Stimulated activated CD4-positive, alpha-beta T cell treated with anti-CD3 and anti-CD28 coated beads, Interleukin-15, amount 100 ng/mL, for 1 hour (primary cell): ENCODE measurements at regions not wholly inside any gene's neighbourhood (a gene's known extent, or its start where the extent isn't known, plus 50 kb on each side); places are given as distances from the start of the nearest gene placed in this dataset.
"Not testable (repeated sequence)": the region's sequence is repeated elsewhere in the genome, so short reads cannot be mapped to it uniquely, and the experiment has no call there.

Experiments
- DNase-seq, 2 donors: peaks; one replicate each; pipeline ENCODE4 v3.0.0-alpha.2; 2020; ENCODE audit warnings: low read depth in 1 of 2, low spot score in 1 of 2

- no peak for DNase-seq
Measured at GRCh38 chr5:167937635-167937998, 353.8 kb upstream of the WWC1 start.

DNA sequence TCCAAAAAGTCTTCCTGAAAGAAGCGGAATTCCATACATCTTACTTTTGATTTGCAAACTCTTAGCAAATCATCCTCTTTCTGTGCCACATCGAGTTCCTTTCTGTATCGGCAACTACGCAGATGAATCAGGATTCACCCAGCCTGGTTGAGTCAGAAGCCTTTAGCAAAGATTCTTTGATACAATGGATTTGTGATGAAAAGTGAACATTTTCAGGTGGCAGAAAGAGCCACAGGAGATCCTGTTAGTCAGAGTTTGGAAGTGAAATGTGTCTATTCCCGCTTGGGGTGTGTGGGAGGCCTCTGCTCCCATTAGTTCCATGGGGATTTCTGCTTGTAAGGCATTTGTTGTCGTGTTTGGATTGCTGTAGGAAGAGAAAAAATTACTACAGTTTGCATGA, 351.8 kb upstream of the WWC1 start:
- DNase-seq = no peak

DNA sequence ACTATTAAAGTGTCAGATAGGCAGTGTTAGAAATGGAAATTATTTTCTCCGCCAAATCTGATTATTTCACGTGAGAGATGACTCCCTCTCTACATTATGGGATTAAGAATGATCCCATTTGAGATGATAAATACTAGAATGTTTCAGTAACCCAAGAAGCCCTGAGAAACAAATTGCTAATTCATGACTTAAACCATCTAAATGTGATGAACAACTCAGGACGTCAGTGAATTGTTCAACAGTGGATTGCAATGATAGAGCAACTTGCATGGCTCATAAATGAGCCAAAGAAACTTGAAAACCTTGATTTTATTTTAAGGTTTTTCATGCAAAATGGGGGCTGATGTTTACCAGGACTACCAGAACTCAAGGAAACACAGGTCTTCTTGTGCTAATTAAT, 350.5 kb upstream of the WWC1 start:
- DNase-seq = no peak

DNA sequence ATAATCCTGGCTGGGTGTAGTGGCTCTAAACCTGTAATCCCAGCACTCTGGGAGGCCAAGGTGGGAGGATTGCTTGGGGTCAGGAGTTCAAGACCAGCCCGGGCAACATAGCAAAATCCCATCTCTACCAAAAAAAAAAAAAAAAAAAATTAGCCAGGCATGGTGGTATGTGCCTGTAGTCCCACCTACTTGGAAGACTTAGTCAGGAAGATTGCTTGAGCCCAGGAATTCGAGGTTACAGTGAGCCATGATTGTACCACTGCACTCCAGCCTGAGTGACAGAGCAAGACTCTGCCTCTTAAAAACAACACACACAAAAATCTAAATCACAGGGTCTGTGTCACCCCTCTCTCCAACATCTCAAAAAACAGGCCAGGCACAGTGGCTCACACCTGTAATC, 349.9 kb upstream of the WWC1 start:
- not testable (repeated sequence) for DNase-seq

- DNase-seq = no peak
Measured at GRCh38 chr5:167943343-167943742, 348.1 kb upstream of the WWC1 start.

- no peak for DNase-seq
Measured at GRCh38 chr5:167944121-167944852, 347.2 kb upstream of the WWC1 start.

GRCh38 chr5:167945542-167946384, 345.7 kb upstream of the WWC1 start:
- DNase-seq = no peak

GRCh38 chr5:167947306-167947705, 344.1 kb upstream of the WWC1 start:
- no peak for DNase-seq

DNA sequence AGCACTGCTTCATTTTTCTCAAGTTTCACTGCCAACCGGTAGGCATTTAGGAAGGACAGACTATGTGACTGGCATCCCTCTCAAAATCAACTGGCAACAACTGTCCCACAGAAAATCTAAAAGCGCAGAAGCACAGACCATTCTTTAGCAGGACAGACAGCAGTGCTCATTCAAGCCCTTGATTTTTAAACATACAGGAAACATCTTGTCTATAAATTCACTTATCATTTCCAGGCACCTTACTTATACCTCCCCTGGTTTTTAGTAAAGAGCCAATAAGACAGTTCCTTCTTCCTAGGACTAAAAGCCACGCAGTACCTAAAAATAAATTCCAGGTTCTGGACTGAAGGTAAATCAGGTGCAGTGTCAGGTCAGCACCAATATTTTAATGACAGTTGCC, 343.2 kb upstream of the WWC1 start:
- no peak for DNase-seq

- DNase-seq = no peak
Measured at GRCh38 chr5:167949435-167949834, 342.0 kb upstream of the WWC1 start.

- DNase-seq = no peak
Measured at GRCh38 chr5:167950126-167950721, 341.2 kb upstream of the WWC1 start.

GRCh38 chr5:167951116-167951515, 340.3 kb upstream of the WWC1 start:
- no peak for DNase-seq

- DNase-seq = no peak
Measured at GRCh38 chr5:167952278-167952995, 339.0 kb upstream of the WWC1 start.

DNA sequence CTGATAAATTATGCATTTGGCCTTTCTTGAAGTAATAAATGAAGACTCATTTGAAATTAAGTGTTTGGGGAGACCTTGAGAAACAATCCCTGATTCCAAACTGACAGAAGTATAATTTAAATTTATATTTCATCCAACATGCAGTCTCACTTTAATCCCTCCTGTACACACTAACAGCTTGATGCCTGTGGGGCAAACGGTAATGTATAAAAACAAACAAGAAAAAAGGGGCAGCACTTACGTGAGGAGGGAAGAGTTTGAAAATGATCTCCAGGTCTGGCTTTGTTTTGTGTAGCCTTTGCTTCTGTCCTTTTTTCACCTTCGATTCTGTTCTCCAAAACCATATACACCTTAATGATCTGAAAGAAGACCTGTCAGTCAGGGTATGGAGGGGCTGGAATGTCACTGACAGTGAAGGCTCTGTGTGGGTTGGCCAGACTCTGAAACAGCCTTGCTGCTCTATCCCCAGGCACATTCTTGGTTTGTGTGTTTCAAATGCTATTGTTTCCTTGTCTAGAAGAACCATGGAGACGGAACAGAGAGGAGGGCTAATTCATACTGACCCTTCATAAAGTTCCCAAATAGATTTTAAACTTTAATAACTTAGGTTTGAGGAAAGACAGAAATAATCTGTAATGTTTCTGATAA, 338.2 kb upstream of the WWC1 start:
- no peak for DNase-seq

DNA sequence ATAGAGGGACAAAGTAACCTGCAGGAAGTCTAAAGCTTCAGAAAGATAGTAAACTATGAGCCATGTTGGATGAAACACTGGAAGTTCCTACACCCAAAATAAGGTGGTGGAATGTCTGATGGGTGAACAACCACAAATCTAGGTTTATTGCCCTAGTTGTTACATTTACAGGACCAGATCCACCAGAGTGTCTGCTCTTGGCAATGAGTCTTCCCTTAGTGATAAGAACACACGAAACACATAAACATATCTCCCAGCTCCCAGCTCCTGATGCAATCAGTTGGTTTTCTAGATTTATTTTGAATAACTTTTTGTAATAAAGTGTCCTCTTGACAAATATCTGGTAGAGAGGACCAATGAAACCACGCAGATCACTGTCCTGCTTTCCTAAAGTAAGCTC, 329.7 kb upstream of the WWC1 start:
- no peak for DNase-seq

DNA sequence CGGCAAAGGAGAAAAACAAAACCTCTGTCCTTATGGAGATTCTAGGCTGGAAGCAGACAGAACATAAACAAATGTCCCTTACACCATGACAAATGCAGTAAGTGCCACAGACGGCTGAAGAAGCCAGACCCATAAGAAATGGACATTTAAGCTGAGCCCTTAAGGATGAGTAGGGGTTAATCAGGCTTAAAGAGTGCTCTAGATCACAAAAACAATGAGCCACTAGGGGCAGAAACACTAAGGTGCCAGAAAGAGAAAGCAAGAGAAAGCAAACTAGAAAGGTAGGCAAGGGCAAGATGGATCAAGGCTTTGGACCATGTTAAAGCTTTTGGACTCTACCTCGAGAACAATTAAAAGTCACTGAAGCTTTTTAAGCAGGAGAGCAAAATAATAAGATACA, 326.9 kb upstream of the WWC1 start:
- DNase-seq = no peak

- DNase-seq = no peak
Measured at GRCh38 chr5:167965710-167966109, 325.7 kb upstream of the WWC1 start.

GRCh38 chr5:167966979-167967378, 324.5 kb upstream of the WWC1 start:
- DNase-seq = no peak

DNA sequence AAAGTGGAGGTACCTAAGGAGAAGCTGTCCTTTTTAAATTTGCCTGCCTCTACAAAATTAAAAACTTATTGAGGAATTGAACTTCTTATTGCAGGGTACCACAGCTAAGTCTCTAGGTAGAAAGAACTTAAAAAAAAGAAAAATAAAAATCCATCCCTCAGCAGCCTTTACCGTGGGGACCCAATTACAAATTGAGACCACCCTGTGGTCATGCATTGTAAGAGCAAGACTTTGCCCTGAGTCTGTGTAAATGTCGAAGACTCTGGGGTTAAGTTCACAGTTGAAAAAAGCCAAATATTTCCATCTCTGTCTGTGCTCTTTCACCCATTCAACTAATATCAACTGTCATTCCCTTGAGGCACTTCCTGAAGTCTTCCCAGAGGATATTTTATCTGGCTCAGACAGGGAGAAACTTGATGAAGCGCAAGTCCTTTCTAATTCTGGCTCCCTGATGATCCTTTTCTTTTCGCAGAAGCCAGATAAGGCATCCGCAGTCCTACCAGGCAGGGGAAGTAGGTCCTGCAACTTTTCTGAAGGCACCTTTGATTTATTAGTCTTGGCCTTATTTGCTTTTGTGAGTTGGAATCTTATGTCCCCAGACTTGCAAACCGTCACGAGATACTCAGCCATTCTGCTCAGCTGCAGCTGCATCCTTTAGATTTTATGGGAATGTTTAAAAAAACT, 323.8 kb upstream of the WWC1 start:
- DNase-seq = no peak

DNA sequence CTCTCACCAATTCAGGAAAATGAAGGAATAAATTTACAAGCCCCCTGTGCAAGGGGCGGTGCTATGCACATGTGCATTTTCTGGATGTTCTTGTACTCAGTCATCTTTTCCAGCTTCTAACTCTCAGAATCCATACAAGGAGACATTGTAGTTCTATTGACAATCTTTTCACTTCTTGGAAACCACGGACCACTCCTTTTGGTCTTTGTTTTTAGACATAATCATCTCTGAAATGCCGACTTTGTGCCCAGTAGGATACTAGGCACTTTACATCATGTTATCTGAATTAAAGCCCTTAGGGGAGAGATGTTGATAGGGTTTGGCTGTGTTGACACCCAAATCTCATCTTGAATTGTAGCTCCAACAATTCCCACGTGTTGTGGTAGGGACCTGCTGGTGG, 322.6 kb upstream of the WWC1 start:
- DNase-seq = no peak

DNA sequence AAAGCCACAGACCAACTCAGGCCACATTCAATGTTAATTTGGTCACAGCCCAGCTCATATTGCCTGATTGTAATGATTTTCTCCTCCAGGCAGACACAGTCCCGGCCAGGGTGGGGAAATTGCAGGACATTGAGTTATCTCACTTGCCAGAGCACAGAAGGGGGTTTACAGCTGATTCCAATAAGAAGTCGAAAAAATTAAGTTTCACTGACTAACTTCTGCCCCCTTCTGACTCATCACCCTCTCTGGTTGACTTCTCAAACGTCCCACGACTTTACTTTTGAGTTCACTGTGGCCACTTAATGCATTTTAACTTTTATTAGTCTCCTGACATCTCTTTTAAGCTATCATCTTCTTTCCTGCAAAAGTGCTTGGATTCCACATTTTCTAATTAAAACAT, 321.4 kb upstream of the WWC1 start:
- DNase-seq = no peak
